Tibial artery (tissue), 4 donors: ENCODE measurements at regions not wholly inside any gene's neighbourhood (a gene's known extent, or its start where the extent isn't known, plus 50 kb on each side); places are given as distances from the start of the nearest gene placed in this dataset.

ENCODE experiments used
- DNase-seq, 2 donors: peaks; one replicate each; pipeline ENCODE4 v3.0.0-alpha.2; 2019
- H3K27ac ChIP-seq, 2 donors: fragments of 200-600 bp; sonication (generic) in 1 of 2; 1 replicate in 1 of 2; 2 replicates in 1 of 2; pipeline ENCODE4 v1.5.1; 2018 to 2019; ENCODE audit warnings: mild to moderate bottlenecking in 1 of 2
- H3K27me3 ChIP-seq, 2 donors: fragments of 200-600 bp; sonication (generic) in 1 of 2; one replicate each; pipeline versions ENCODE4 v1.5.1 to v1.6.0; 2016 to 2019
- H3K36me3 ChIP-seq, 3 donors: fragments of 200-600 bp; sonication (generic) in 2 of 3; one replicate each; pipeline ENCODE4 v1.5.1; 2016 to 2019; ENCODE audit warnings: mild to moderate bottlenecking in 2 of 3
- H3K4me1 ChIP-seq, 4 donors: fragments of 200-600 bp; sonication (generic) in 2 of 4; 1 replicate in 3 of 4; 2 replicates in 1 of 4; pipeline ENCODE4 v1.5.1; 2016 to 2019
- H3K4me3 ChIP-seq, 2 donors: fragments of 200-600 bp; sonication (generic) in 1 of 2; 1 replicate in 1 of 2; 2 replicates in 1 of 2; pipeline ENCODE4 v1.5.1; 2018 to 2019; ENCODE audit warnings: mild to moderate bottlenecking in 2 of 2
- H3K9me3 ChIP-seq, 3 donors: fragments of 200-600 bp; sonication (generic) in 1 of 3; one replicate each; pipeline ENCODE4 v1.5.1; 2016 to 2019
- CTCF ChIP-seq, 2 experiments: fragments of 200-600 bp in 1 of 2; fragments of 450-650 bp in 1 of 2; IDR thresholded peaks; one replicate each; pipeline ENCODE4 v1.5.1; 2017 to 2019; ENCODE audit warnings: antibody characterized with exemption in 2 of 2, mild to moderate bottlenecking in 1 of 2, moderate library complexity in 1 of 2
- intact Hi-C: fragments of 100-400 bp; cut with DNase I; formaldehyde crosslinking; loops from one replicate; pipeline ENCODE4 v1.15.0; 2023; ENCODE audit warnings: low total_unique reads

GRCh38 chr14:76922584-76922983 is 96.4 kb downstream of the LRRC74A start:
- DNase-seq = no peak
- no peaks in the 10 kb centered on the region for H3K9me3 ChIP-seq
- no peaks in the 10 kb centered on the region for H3K27me3 ChIP-seq
- no peak overlapping the region for H3K27ac ChIP-seq
- H3K4me1 ChIP-seq = peaks cover 6 to 51% (median 32%) of the 10 kb centered on the region in 4 donors
- H3K36me3 ChIP-seq = no peaks in the 10 kb centered on the region
- intact Hi-C loops = no loop called here
- no peak overlapping the region for H3K4me3 ChIP-seq
- TF ChIP-seq CTCF (IDR thresholded peaks at IDR 0.05) = no peak

DNA sequence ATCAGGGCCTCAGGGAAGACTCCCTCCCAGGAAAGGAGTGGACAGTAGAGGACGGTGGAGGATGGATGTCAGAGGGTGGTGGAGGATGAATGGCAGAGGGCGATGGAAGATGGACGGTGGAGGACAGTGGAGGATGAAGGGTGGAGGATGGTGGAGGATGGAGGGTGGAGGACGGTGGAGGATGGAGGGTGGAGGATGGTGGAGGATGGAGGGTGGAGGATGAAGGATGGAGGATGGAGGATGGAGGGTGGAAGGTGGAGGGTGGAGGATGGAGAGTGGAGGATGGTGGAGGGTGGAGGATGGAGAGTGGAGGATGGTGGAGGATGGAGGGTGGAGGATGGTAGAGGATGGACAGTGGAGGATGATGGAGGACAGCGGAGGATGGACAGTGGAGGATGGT is 95.9 kb downstream of the LRRC74A start:
- DNase-seq = no peak
- H3K9me3 ChIP-seq = no peaks in the 10 kb centered on the region
- no peak overlapping the region for H3K4me3 ChIP-seq
- H3K27ac ChIP-seq = no peak overlapping the region
- H3K36me3 ChIP-seq = no peaks in the 10 kb centered on the region
- H3K4me1 ChIP-seq = peaks cover 10 to 51% (median 36%) of the 10 kb centered on the region in 4 donors
- no peaks in the 10 kb centered on the region for H3K27me3 ChIP-seq
- intact Hi-C loops = no loop called here
- no peak for TF ChIP-seq CTCF (IDR thresholded peaks at IDR 0.05)

- DNase-seq = no peak
- Histone ChIP-seq H3K36me3 (no peaks in the 10 kb centered on the region), H3K27me3 (no peaks in the 10 kb centered on the region), H3K27ac (peak overlapping the region in 1 of 2 donors; percentile 84), H3K9me3 (no peaks in the 10 kb centered on the region), H3K4me3 (no peak overlapping the region), H3K4me1 (peaks cover 10 to 54% (median 44%) of the 10 kb centered on the region in 4 donors)
- TF ChIP-seq CTCF (IDR thresholded peaks at IDR 0.05) = no peak
- intact Hi-C loops = no loop called here
These were observed 94.8 kb downstream of the LRRC74A start for GRCh38 chr14:76921088-76921399.

DNA sequence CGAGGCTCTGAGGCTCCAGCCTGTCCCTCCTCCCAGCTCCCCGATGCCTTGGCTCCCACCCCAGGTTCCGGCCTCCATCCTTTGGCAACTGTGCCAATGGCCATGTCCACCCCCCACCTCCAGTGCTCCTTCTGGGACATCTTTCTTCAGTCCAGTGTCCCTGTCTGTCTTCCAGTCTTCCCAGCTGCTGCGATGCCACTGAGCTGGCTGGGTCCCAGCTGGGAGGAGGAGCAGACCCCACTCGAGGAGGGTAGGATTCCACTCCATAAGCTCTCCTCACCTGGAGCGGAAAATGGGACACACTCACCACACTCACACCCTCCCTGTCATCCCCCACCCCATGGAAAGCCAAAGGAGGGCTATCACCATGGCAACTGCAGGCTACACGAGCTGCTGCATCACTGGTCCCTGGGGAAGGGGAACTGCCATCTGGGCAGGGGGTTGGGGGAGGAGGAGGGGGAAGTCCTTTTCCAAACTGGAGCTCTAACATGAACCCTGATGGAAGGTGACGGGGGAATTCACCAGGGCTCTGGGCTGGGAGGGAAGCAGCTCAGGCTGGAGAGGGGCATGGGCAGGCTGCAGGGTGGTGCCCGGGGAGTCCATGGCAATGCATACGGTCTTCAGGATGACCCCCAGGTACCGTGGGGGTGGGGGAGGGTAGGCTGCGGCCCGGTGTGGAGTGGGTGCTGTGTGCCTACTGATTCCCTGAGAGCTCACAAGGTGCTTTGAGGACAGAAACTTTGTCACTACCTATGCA is 94.3 kb downstream of the LRRC74A start:
- DNase-seq = peak in 1 of 2 donors; percentile 74
- Histone ChIP-seq H3K36me3 (no peaks in the 10 kb centered on the region), H3K9me3 (no peaks in the 10 kb centered on the region), H3K4me3 (no peak overlapping the region), H3K4me1 (peaks cover 10 to 60% (median 45%) of the 10 kb centered on the region in 4 donors), H3K27me3 (no peaks in the 10 kb centered on the region), H3K27ac (peak overlapping the region; percentile 79 to 84)
- intact Hi-C loops = no loop called here
- TF ChIP-seq CTCF (IDR thresholded peaks at IDR 0.05) = no peak

GRCh38 chr14:76919431-76920330 is 93.5 kb downstream of the LRRC74A start:
- no peaks in the 10 kb centered on the region for H3K27me3 ChIP-seq
- DNase-seq = peak; percentile 44 to 73
- peak overlapping the region in 1 of 2 donors; percentile 3 for H3K4me3 ChIP-seq
- H3K27ac ChIP-seq = peak overlapping the region; percentile 79 to 84
- H3K9me3 ChIP-seq = no peaks in the 10 kb centered on the region
- peaks cover 10 to 59% (median 46%) of the 10 kb centered on the region in 4 donors for H3K4me1 ChIP-seq
- intact Hi-C loops = loop anchor here (1.0 to 5.0 kb wide), 3 partner anchors 37 to 133 kb away; partner anchors contain the start of gene IRF2BPL
- no peak for TF ChIP-seq CTCF (IDR thresholded peaks at IDR 0.05)
- no peaks in the 10 kb centered on the region for H3K36me3 ChIP-seq
